ENCODE measurements at regions not wholly inside any gene's neighbourhood (a gene's known extent, or its start where the extent isn't known, plus 50 kb on each side); places are given as distances from the start of the nearest gene placed in this dataset.

DNA sequence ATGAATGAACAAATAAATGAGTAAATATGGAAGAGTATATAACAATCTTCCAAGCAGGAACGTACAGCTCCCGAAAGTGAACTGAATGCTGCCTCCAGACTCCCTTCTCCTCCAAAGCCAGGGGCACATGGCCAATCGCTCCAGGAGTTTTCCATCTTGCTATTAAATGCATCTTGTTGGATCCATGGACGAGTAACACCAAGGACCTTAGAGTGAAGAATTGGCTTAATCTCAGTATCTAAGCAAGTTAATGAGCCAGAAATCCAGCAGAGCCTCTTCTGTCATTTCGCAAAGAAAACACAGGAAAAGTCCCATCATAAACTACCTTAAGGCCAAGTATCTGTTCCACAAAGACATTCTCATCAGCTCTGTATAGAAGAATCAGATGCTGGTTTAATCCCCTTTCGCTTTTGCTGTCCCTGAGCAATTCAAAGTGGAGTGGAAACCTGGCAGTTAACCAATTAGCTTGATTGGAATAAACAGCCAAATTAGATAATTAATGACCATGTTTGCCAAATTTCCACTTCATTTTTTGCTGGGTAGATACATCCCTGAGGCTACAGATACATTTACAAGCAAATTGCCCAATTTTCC lies 116.0 kb downstream of the MIS18A start:
- TF ChIP-seq, protein P1, sequence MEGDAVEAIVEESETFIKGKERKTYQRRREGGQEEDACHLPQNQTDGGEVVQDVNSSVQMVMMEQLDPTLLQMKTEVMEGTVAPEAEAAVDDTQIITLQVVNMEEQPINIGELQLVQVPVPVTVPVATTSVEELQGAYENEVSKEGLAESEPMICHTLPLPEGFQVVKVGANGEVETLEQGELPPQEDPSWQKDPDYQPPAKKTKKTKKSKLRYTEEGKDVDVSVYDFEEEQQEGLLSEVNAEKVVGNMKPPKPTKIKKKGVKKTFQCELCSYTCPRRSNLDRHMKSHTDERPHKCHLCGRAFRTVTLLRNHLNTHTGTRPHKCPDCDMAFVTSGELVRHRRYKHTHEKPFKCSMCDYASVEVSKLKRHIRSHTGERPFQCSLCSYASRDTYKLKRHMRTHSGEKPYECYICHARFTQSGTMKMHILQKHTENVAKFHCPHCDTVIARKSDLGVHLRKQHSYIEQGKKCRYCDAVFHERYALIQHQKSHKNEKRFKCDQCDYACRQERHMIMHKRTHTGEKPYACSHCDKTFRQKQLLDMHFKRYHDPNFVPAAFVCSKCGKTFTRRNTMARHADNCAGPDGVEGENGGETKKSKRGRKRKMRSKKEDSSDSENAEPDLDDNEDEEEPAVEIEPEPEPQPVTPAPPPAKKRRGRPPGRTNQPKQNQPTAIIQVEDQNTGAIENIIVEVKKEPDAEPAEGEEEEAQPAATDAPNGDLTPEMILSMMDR (IDR thresholded peaks at IDR 0.05) = no peak
- no peak for TF ChIP-seq POLR2A (IDR thresholded peaks at IDR 0.05)
